Neuronal stem cell (in vitro differentiated cells): ENCODE measurements at regions not wholly inside any gene's neighbourhood (a gene's known extent, or its start where the extent isn't known, plus 50 kb on each side); places are given as distances from the start of the nearest gene placed in this dataset.

Experiments
- DNase-seq: peaks from one replicate; pipeline ENCODE4 v3.0.0-alpha.2; 2013; ENCODE audit warnings: low spot score
- H2AFZ ChIP-seq: one replicate; pipeline ENCODE4 v1.6.1; 2013; ENCODE audit warnings: mild to moderate bottlenecking, low read length, inconsistent platforms
- H2AK5ac ChIP-seq: 2 replicates; pipeline ENCODE4 v1.6.1; 2013; ENCODE audit warnings: low read depth, mild to moderate bottlenecking, inconsistent platforms, low read length, moderate library complexity, mixed read lengths
- H2BK120ac ChIP-seq: 2 replicates; pipeline ENCODE4 v1.6.1; 2013; ENCODE audit warnings: low read depth, mild to moderate bottlenecking, inconsistent platforms, low read length, moderate library complexity, mixed read lengths
- H2BK12ac ChIP-seq: one replicate; pipeline ENCODE4 v1.6.1; 2013; ENCODE audit warnings: low read length, inconsistent platforms
- H2BK15ac ChIP-seq: 2 replicates; pipeline ENCODE4 v1.6.1; 2013; ENCODE audit warnings: mild to moderate bottlenecking, low read length, inconsistent platforms, mixed read lengths
- H2BK5ac ChIP-seq: one replicate; pipeline ENCODE4 v1.6.1; 2013; ENCODE audit warnings: inconsistent platforms, mild to moderate bottlenecking, low read length, moderate library complexity
- H3K14ac ChIP-seq: one replicate; pipeline ENCODE4 v1.6.1; 2013; ENCODE audit warnings: low read length, inconsistent platforms
- H3K18ac ChIP-seq: 2 replicates; pipeline ENCODE4 v1.6.1; 2013; ENCODE audit warnings: low read length, inconsistent platforms
- H3K23ac ChIP-seq: 2 replicates; pipeline ENCODE4 v1.6.1; 2013; ENCODE audit warnings: low read depth, mild to moderate bottlenecking, mixed read lengths, low read length, inconsistent platforms; ENCODE audit not compliant: poor library complexity
- H3K27ac ChIP-seq: replicated peaks from 3 replicates; pipeline ENCODE4 v1.5.1; 2013; ENCODE audit warnings: low read length, inconsistent platforms
- H3K27me3 ChIP-seq, 3 experiments: 2 replicates each; pipeline ENCODE4 v1.6.1; 2013; ENCODE audit warnings: low read length in 3 of 3, mild to moderate bottlenecking in 2 of 3, inconsistent platforms in 1 of 3, low read depth in 1 of 3, mixed read lengths in 1 of 3, moderate library complexity in 1 of 3; ENCODE audit not compliant: control insufficient read depth in 3 of 3, insufficient read depth in 3 of 3
- H3K36me3 ChIP-seq, 2 donors: replicated peaks in 1 of 2; 2 replicates each; pipeline ENCODE4 v1.6.1; 2013; ENCODE audit warnings: low read length in 2 of 2; ENCODE audit not compliant: control insufficient read depth in 2 of 2, insufficient read depth in 2 of 2
- H3K4ac ChIP-seq: 2 replicates; pipeline ENCODE4 v1.6.1; 2013; ENCODE audit warnings: inconsistent platforms, mild to moderate bottlenecking, low read length, moderate library complexity
- H3K4me1 ChIP-seq, 2 donors: 1 replicate in 1 of 2; 2 replicates in 1 of 2; pipeline ENCODE4 v1.6.1; 2013; ENCODE audit warnings: low read length in 2 of 2, low read depth in 1 of 2; ENCODE audit not compliant: control insufficient read depth in 2 of 2, insufficient read depth in 1 of 2
- H3K4me2 ChIP-seq: one replicate; pipeline ENCODE4 v1.6.1; 2013; ENCODE audit warnings: mild to moderate bottlenecking, low read length, inconsistent platforms; ENCODE audit not compliant: insufficient read depth, poor library complexity, severe bottlenecking
- H3K4me3 ChIP-seq, 2 donors: 2 replicates each; pipeline ENCODE4 v1.5.1; 2013; ENCODE audit warnings: low read length in 2 of 2, mild to moderate bottlenecking in 2 of 2, inconsistent platforms in 1 of 2, moderate library complexity in 1 of 2
- H3K79me1 ChIP-seq: one replicate; pipeline ENCODE4 v1.6.1; 2013; ENCODE audit warnings: low read depth, mild to moderate bottlenecking, inconsistent platforms, low read length, moderate library complexity
- H3K9ac ChIP-seq: one replicate; pipeline ENCODE4 v1.6.1; 2013; ENCODE audit warnings: mild to moderate bottlenecking, low read depth, low read length, inconsistent platforms; ENCODE audit not compliant: poor library complexity
- H3K9me3 ChIP-seq, 2 donors: replicated peaks in 1 of 2; 2 replicates each; pipeline versions ENCODE3 to v1.6.1; 2013; ENCODE audit warnings: low read length in 2 of 2, mild to moderate bottlenecking in 2 of 2, inconsistent platforms in 1 of 2, low read depth in 1 of 2, mixed read lengths in 1 of 2, moderate library complexity in 1 of 2; ENCODE audit not compliant: control insufficient read depth in 2 of 2, insufficient read depth in 1 of 2
- H4K8ac ChIP-seq: one replicate; pipeline ENCODE4 v1.6.1; 2013; ENCODE audit warnings: low read depth, mild to moderate bottlenecking, inconsistent platforms, low read length, moderate library complexity
- H4K91ac ChIP-seq: one replicate; pipeline ENCODE4 v1.6.1; 2013; ENCODE audit warnings: low read length, low read depth, mild to moderate bottlenecking, inconsistent platforms; ENCODE audit not compliant: poor library complexity
- whole genome bisulfite sequencing, 2 donors: extraction: QIAGEN DNeasy Blood & Tissue Kit; methylation state at CpG; one replicate each; pipeline ENCODE4 v1.1.7; 2013; ENCODE audit warnings: missing lambda C conversion rate in 2 of 2, mixed read lengths in 1 of 2; ENCODE audit not compliant: insufficient read length in 2 of 2, insufficient replicate concordance in 1 of 2; ENCODE audit errors: extremely low coverage in 2 of 2; 5-methylcytosine and 5-hydroxymethylcytosine counted together

DNA sequence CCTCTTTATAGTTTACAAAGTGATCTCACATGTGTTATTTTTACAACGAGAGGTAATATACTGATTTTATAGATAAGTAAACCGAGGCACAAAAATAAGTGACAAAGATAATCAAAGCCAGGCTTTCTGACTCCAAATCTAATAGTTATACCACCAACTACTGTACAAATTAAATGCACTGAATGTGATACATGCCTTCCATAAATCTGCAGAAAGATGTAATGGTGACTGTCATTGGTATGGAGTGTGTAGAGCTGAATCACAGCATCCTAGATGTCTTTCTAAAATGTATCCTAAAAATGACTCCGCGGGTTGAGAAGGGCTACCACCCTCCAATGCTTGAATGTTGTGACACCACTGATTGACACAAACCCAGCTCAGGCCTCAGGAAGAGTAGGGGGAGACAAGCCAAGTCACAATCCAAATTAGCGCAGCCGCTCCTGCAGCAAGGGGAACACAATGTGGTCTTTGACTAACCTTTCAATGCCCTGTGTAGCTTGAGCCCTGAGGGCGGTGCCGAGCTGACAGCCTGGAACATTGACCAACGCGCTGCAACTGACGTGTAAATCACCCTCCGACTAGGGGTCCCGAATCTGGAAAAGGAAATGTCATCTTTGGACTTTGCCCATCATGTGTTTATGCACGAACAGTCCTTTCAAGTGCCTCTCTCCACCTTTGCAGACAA, 136.8 kb downstream of the OLIG3 start:
- H2AK5ac ChIP-seq, result no peak overlapping the region
- no peak overlapping the region for H3K27ac ChIP-seq
- no peaks in the 10 kb centered on the region for H3K36me3 ChIP-seq
- H2AFZ ChIP-seq, result no peak overlapping the region
- H3K4me2 ChIP-seq, result no peak overlapping the region
- peak; percentile 63 for DNase-seq
- no peak overlapping the region for H3K4ac ChIP-seq
- H3K4me3 ChIP-seq, result no peak overlapping the region
- H4K91ac ChIP-seq, result no peak overlapping the region
- no peak overlapping the region for H2BK15ac ChIP-seq
- no peak overlapping the region for H3K23ac ChIP-seq
- H3K4me1 ChIP-seq, result peaks cover 0 to 12% of the 10 kb centered on the region in 2 donors
- H3K9me3 ChIP-seq, result no peaks in the 10 kb centered on the region
- H3K27me3 ChIP-seq, result peaks cover 0 to 47% (median 0%) of the 10 kb centered on the region in 3 experiments
- no peak overlapping the region for H2BK12ac ChIP-seq
- H4K8ac ChIP-seq, result no peak overlapping the region
- no peak overlapping the region for H2BK5ac ChIP-seq
- H3K18ac ChIP-seq, result no peak overlapping the region
- H2BK120ac ChIP-seq, result no peak overlapping the region
- no peak overlapping the region for H3K9ac ChIP-seq
- no CpG with 5 or more reads among the region's 14 CpGs for WGBS, 2 donors
- no peaks in the 10 kb centered on the region for H3K79me1 ChIP-seq
- H3K14ac ChIP-seq, result no peak overlapping the region

DNA sequence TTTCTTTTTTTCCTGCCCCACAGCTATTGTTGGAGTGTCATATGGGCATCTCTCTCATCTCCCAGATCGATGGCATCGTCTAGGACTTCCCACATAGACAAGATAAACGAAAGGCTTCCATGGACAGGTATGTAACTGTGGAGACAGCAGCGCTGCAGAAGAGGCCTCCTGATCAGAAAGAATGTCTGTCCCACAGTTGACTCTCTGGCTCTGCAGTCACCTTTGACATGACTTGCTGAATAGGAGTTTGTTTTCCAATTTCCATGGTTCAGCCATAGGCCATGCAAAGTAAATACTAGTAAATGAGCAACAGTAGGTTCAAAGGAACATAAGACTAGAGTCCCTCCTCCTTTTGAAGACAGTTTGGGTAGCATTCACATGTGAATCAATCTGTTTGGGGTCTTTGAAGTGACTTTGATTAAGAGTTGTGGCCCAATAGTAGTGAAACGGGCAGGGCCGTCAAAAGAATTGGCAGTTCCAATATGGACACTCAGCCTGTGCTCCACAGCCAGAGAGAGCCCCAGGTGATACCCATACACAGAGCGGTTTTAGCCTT, 134.7 kb upstream of the IFNGR1 start:
- H3K4me3 ChIP-seq, result no peak overlapping the region
- H3K79me1 ChIP-seq, result no peaks in the 10 kb centered on the region
- no peak overlapping the region for H3K23ac ChIP-seq
- H3K14ac ChIP-seq, result no peak overlapping the region
- H3K27ac ChIP-seq, result no peak overlapping the region
- H3K9me3 ChIP-seq, result no peaks in the 10 kb centered on the region
- H4K8ac ChIP-seq, result no peak overlapping the region
- no peak overlapping the region for H3K9ac ChIP-seq
- H2BK120ac ChIP-seq, result no peak overlapping the region
- no peak overlapping the region for H2AFZ ChIP-seq
- H2BK12ac ChIP-seq, result no peak overlapping the region
- no peak overlapping the region for H2BK15ac ChIP-seq
- H3K18ac ChIP-seq, result no peak overlapping the region
- no peaks in the 10 kb centered on the region for H3K36me3 ChIP-seq
- DNase-seq, result no peak
- no peak overlapping the region for H4K91ac ChIP-seq
- peaks cover 0 to 12% of the 10 kb centered on the region in 2 donors for H3K4me1 ChIP-seq
- no peak overlapping the region for H2AK5ac ChIP-seq
- H2BK5ac ChIP-seq, result no peak overlapping the region
- H3K4me2 ChIP-seq, result no peak overlapping the region
- no peak overlapping the region for H3K4ac ChIP-seq
- no CpG with 5 or more reads among the region's 7 CpGs for WGBS, 2 donors
- H3K27me3 ChIP-seq, result peaks cover 0 to 73% (median 0%) of the 10 kb centered on the region in 3 experiments

DNA sequence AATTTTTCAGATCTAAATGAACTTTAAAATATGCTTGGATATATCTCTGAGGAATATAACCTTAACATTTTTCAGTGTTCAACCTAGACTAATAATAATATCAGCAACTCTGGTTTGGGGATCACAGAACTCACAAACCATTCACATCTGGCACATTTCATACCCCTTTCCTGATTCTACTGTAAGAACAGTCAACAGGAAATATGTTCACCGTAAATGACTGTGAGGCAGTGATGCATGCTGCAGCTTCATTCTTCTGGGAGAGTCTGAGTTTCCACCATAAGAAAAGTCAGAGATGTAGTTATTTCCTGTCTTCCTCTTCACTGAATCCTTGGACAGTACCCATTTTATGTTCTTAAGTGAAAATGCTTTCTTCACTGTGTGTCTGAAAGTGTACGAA, 134.2 kb upstream of the IFNGR1 start:
- no peak overlapping the region for H4K8ac ChIP-seq
- no peaks in the 10 kb centered on the region for H3K79me1 ChIP-seq
- no CpG with 5 or more reads among the region's 2 CpGs for WGBS, 2 donors
- no peak overlapping the region for H3K27ac ChIP-seq
- no peak overlapping the region for H3K4me3 ChIP-seq
- H3K18ac ChIP-seq, result no peak overlapping the region
- H3K4me2 ChIP-seq, result no peak overlapping the region
- no peak overlapping the region for H4K91ac ChIP-seq
- peaks cover 0 to 11% of the 10 kb centered on the region in 2 donors for H3K4me1 ChIP-seq
- DNase-seq, result no peak
- no peak overlapping the region for H2BK5ac ChIP-seq
- no peaks in the 10 kb centered on the region for H3K36me3 ChIP-seq
- no peak overlapping the region for H3K14ac ChIP-seq
- H2AK5ac ChIP-seq, result no peak overlapping the region
- no peak overlapping the region for H3K9ac ChIP-seq
- H3K9me3 ChIP-seq, result no peaks in the 10 kb centered on the region
- H2AFZ ChIP-seq, result no peak overlapping the region
- H3K23ac ChIP-seq, result no peak overlapping the region
- H3K27me3 ChIP-seq, result peaks cover 0 to 76% (median 0%) of the 10 kb centered on the region in 3 experiments
- H2BK12ac ChIP-seq, result no peak overlapping the region
- H2BK15ac ChIP-seq, result no peak overlapping the region
- H3K4ac ChIP-seq, result no peak overlapping the region
- no peak overlapping the region for H2BK120ac ChIP-seq

DNA sequence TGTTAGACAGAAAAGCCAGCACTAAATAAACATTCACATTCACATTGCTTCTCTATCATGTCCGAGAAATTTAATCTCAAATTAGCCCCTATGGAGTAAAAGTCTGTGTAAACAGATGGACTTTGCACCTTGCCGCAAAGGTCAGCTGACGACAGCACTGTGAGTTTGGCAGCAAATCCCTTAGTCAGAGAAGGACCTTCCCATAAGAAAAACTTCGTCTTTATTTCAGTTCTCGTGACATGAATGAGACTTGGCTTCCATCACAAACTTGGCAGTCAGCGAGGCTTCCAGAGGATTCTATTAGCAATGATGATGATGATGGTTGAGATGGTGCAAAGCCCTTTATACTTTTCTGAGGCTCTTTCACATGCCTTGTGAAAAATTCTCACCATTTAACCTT, 133.7 kb upstream of the IFNGR1 start:
- no peak overlapping the region for H3K4ac ChIP-seq
- no peak overlapping the region for H2BK120ac ChIP-seq
- H4K8ac ChIP-seq, result no peak overlapping the region
- no peak overlapping the region for H2AK5ac ChIP-seq
- peaks cover 0 to 74% (median 0%) of the 10 kb centered on the region in 3 experiments for H3K27me3 ChIP-seq
- H3K14ac ChIP-seq, result no peak overlapping the region
- H2BK5ac ChIP-seq, result no peak overlapping the region
- no peak overlapping the region for H4K91ac ChIP-seq
- H3K9ac ChIP-seq, result no peak overlapping the region
- no peak overlapping the region for H2BK12ac ChIP-seq
- no peak overlapping the region for H3K4me3 ChIP-seq
- H3K79me1 ChIP-seq, result no peaks in the 10 kb centered on the region
- no CpG with 5 or more reads among the region's 6 CpGs for WGBS, 2 donors
- no peak overlapping the region for H3K27ac ChIP-seq
- no peaks in the 10 kb centered on the region for H3K36me3 ChIP-seq
- no peak overlapping the region for H2BK15ac ChIP-seq
- H3K23ac ChIP-seq, result no peak overlapping the region
- peaks cover 0 to 7% of the 10 kb centered on the region in 2 donors for H3K4me1 ChIP-seq
- H3K18ac ChIP-seq, result no peak overlapping the region
- no peak overlapping the region for H2AFZ ChIP-seq
- H3K9me3 ChIP-seq, result no peaks in the 10 kb centered on the region
- no peak for DNase-seq
- H3K4me2 ChIP-seq, result no peak overlapping the region
